Activated CD4-positive, alpha-beta T cell treated with anti-CD3 and anti-CD28 coated beads, Interleukin-10, Interleukin-2, amounts not matched to agents 100 ng/mL and 50 ng/mL, durations not matched to agents 16 hours and 8 hours (primary cell): ENCODE measurements at regions not wholly inside any gene's neighbourhood (a gene's known extent, or its start where the extent isn't known, plus 50 kb on each side); places are given as distances from the start of the nearest gene placed in this dataset.

ENCODE experiments used
- DNase-seq: peaks from one replicate; pipeline ENCODE4 v3.0.0-alpha.2; 2020

GRCh38 chr22:20637750-20638506 lies 130.5 kb downstream of the MED15 start:
- peak; percentile 62 for DNase-seq

- no peak for DNase-seq
Observed at GRCh38 chr22:20638507-20638870, 131.1 kb downstream of the MED15 start.

- no peak for DNase-seq
Observed at GRCh38 chr22:20639343-20639742, 131.9 kb downstream of the MED15 start.

- no peak for DNase-seq
Observed at GRCh38 chr22:20639750-20640149, 132.3 kb downstream of the MED15 start.

- no peak for DNase-seq
Observed at GRCh38 chr22:20641198-20641892, 132.6 kb upstream of the SERPIND1 start.

- DNase-seq, result no peak
Observed at GRCh38 chr22:20641919-20642579, 131.9 kb upstream of the SERPIND1 start.

GRCh38 chr22:20642668-20643179 lies 131.2 kb upstream of the SERPIND1 start:
- DNase-seq, result no peak

- no peak for DNase-seq
Observed at GRCh38 chr22:20644071-20644642, 129.8 kb upstream of the SERPIND1 start.

GRCh38 chr22:20645954-20646353 lies 128.0 kb upstream of the SERPIND1 start:
- no peak for DNase-seq

GRCh38 chr22:20646415-20646814 lies 127.5 kb upstream of the SERPIND1 start:
- no peak for DNase-seq

- DNase-seq, result no peak
Observed at GRCh38 chr22:20646906-20647305, 127.0 kb upstream of the SERPIND1 start.

- no peak for DNase-seq
Observed at GRCh38 chr22:20647586-20648305, 126.2 kb upstream of the SERPIND1 start.

- no peak for DNase-seq
Observed at GRCh38 chr22:20648306-20648903, 125.5 kb upstream of the SERPIND1 start.

GRCh38 chr22:20650294-20651207 lies 123.4 kb upstream of the SERPIND1 start:
- no peak for DNase-seq

- no peak for DNase-seq
Observed at GRCh38 chr22:20651286-20651685, 122.6 kb upstream of the SERPIND1 start.

GRCh38 chr22:20652130-20652529 lies 121.8 kb upstream of the SERPIND1 start:
- DNase-seq, result no peak

GRCh38 chr22:20652582-20652981 lies 121.3 kb upstream of the SERPIND1 start:
- DNase-seq, result no peak

GRCh38 chr22:20653012-20653794 lies 120.7 kb upstream of the SERPIND1 start:
- no peak for DNase-seq

- no peak for DNase-seq
Observed at GRCh38 chr22:20653795-20654342, 120.0 kb upstream of the SERPIND1 start.
